Panc1 (cell line): ENCODE measurements at regions not wholly inside any gene's neighbourhood (a gene's known extent, or its start where the extent isn't known, plus 50 kb on each side); places are given as distances from the start of the nearest gene placed in this dataset.

Experiments used
- ATAC-seq: fragments of 200-7000 bp; cut with Tn5 transposase; 2 replicates; pipeline ENCODE4 v1.9.1; 2020; ENCODE audit warnings: mild to moderate bottlenecking, moderate library complexity
- BruUV-seq: library from RNA; stranded (reverse); fragments of 400-500 nt; replicated peaks from 2 replicates; lab custom pipeline; 2021; lab: Mats Ljungman, UMichigan
- CTCF ChIA-PET: fragments of 300-600 bp; sonication (Branson Sonifier 250); formaldehyde crosslinking; loops from one replicate; lab custom pipeline; 2022; ENCODE audit warnings: antibody characterized with exemption; lab: Charles Lee
- POLR2A ChIA-PET: fragments of 300-600 bp; sonication (Branson Sonifier 250); formaldehyde crosslinking; loops from one replicate; lab custom pipeline; 2022; ENCODE audit warnings: antibody characterized with exemption; lab: Charles Lee
- DNase-seq: peaks from one replicate; pipeline ENCODE4 v3.0.0-alpha.2; 2010; ENCODE audit warnings: low read depth, low spot score
- H3K27ac ChIP-seq: 2 replicates; pipeline ENCODE4 v1.5.1; 2011; ENCODE audit warnings: mild to moderate bottlenecking, low read length, inconsistent platforms
- H3K27me3 ChIP-seq: fragments of 200-500 bp; sonication (Bioruptor generic); 2 replicates; pipeline ENCODE4 v1.6.0; 2014; ENCODE audit warnings: low read length, inconsistent platforms; ENCODE audit not compliant: control insufficient read depth, insufficient read depth
- H3K36me3 ChIP-seq: fragments of 200-500 bp; sonication (Bioruptor generic); 2 replicates; pipeline ENCODE4 v1.5.1; 2014; ENCODE audit warnings: inconsistent platforms, mild to moderate bottlenecking, low read length, moderate library complexity; ENCODE audit not compliant: control insufficient read depth, insufficient read depth
- H3K4me1 ChIP-seq: 2 replicates; pipeline ENCODE4 v1.5.1; 2011; ENCODE audit warnings: inconsistent platforms, mild to moderate bottlenecking, low read length, moderate library complexity; ENCODE audit not compliant: control insufficient read depth, insufficient read depth
- H3K4me3 ChIP-seq, 2 experiments: 2 replicates each; pipeline ENCODE4 v1.5.1; 2011 to 2012; ENCODE audit warnings: low read depth in 2 of 2, low read length in 2 of 2, mild to moderate bottlenecking in 2 of 2, inconsistent platforms in 1 of 2, moderate library complexity in 1 of 2
- H3K9me3 ChIP-seq: fragments of 200-500 bp; sonication (Bioruptor generic); 2 replicates; pipeline ENCODE4 v1.5.1; 2014; ENCODE audit warnings: low read depth, mild to moderate bottlenecking, inconsistent platforms, low read length, moderate library complexity; ENCODE audit not compliant: control insufficient read depth, insufficient read depth
- CTCF ChIP-seq: fragments of 450-650 bp; IDR thresholded peaks from 2 replicates; pipeline ENCODE4 v1.5.1; 2017; ENCODE audit warnings: mild to moderate bottlenecking
- POLR2AphosphoS5 ChIP-seq: IDR thresholded peaks from 2 replicates; pipeline ENCODE4 v1.6.1; 2012; ENCODE audit warnings: mild to moderate bottlenecking, low read depth, low read length, moderate library complexity
- REST ChIP-seq, 2 experiments: IDR thresholded peaks; 2 replicates each; pipeline ENCODE4 v1.6.1; 2011 to 2012; ENCODE audit warnings: low read depth in 2 of 2, control low read depth in 1 of 2, low read length in 1 of 2, mild to moderate bottlenecking in 1 of 2, moderate library complexity in 1 of 2; ENCODE audit not compliant: insufficient read depth in 1 of 2
- SIN3A ChIP-seq: IDR thresholded peaks from 2 replicates; pipeline ENCODE4 v1.6.1; 2012; ENCODE audit warnings: low read depth, mild to moderate bottlenecking, low read length, moderate library complexity, borderline replicate concordance; ENCODE audit not compliant: insufficient read depth
- TCF7L2 ChIP-seq: IDR thresholded peaks from 2 replicates; pipeline ENCODE4 v1.6.1; 2011; ENCODE audit warnings: mild to moderate bottlenecking, low read depth, low read length, inconsistent platforms
- in situ Hi-C: cut with HindIII; loops from 2 replicates; pipeline ENCODE4 v1.10.0; 2016; ENCODE audit warnings: low sequenced_read_pairs, low pct_unique_long_range_greater_than_20kb
- intact Hi-C: fragments of 100-400 bp; cut with micrococcal nuclease; formaldehyde crosslinking; loops from one replicate; pipeline ENCODE4 v1.10.0; 2022; ENCODE audit not compliant: unreplicated experiment

- Histone ChIP-seq H3K36me3 (no peaks in the 10 kb centered on the region), H3K9me3 (no peaks in the 10 kb centered on the region), H3K27ac (no peak overlapping the region), H3K4me1 (no peaks in the 10 kb centered on the region), H3K4me3 (no peak overlapping the region), H3K27me3 (no peaks in the 10 kb centered on the region)
- CTCF ChIA-PET: interaction anchor here (0.5 kb wide), 1 partner anchor 199 kb away, joined by 7 read pairs; no protein-coding TSS in a partner anchor
- no peak for ATAC-seq
- no peak for TF ChIP-seq CTCF
- TF ChIP-seq SIN3A: no peak
- TF ChIP-seq REST (IDR thresholded peaks at IDR 0.05; ENCODE audit: insufficient read depth in 1 of 2, low read depth in 2 of 2, low read length in 1 of 2): no peak
- no peak for TF ChIP-seq POLR2AphosphoS5
- TF ChIP-seq TCF7L2: no peak
- in situ Hi-C loops: no loop called here
- POLR2A ChIA-PET: no interaction called here
- DNase-seq: no peak
- intact Hi-C loops: no loop called here
- no TSS peak for BruUV-seq
Observed at GRCh38 chr3:31297726-31298298, 234.9 kb upstream of the STT3B start.

- H3K4me3 ChIP-seq: no peak overlapping the region
- intact Hi-C loops (no loop called here), in situ Hi-C loops (no loop called here)
- no peak overlapping the region for H3K27ac ChIP-seq
- H3K9me3 ChIP-seq: no peaks in the 10 kb centered on the region
- CTCF ChIA-PET: no interaction called here
- BruUV-seq: no TSS peak
- H3K4me1 ChIP-seq: no peaks in the 10 kb centered on the region
- no peaks in the 10 kb centered on the region for H3K36me3 ChIP-seq
- TF ChIP-seq SIN3A: no peak
- no peak for TF ChIP-seq POLR2AphosphoS5
- POLR2A ChIA-PET: no interaction called here
- H3K27me3 ChIP-seq: no peaks in the 10 kb centered on the region
- ATAC-seq: no peak
- DNase-seq: no peak
Observed at GRCh38 chr3:31300456-31301443, 232.0 kb upstream of the STT3B start.

GRCh38 chr3:31302343-31302742 is 230.4 kb upstream of the STT3B start:
- H3K36me3 ChIP-seq: no peaks in the 10 kb centered on the region
- ChIA-PET POLR2A (no interaction called here), CTCF (no interaction called here)
- DNase-seq: no peak
- H3K27ac ChIP-seq: no peak overlapping the region
- H3K4me1 ChIP-seq: no peaks in the 10 kb centered on the region
- no peak for TF ChIP-seq TCF7L2
- TF ChIP-seq REST (IDR thresholded peaks at IDR 0.05; ENCODE audit: insufficient read depth in 1 of 2, low read depth in 2 of 2, low read length in 1 of 2): no peak
- no peak for TF ChIP-seq POLR2AphosphoS5
- TF ChIP-seq CTCF: no peak
- TF ChIP-seq SIN3A: no peak
- no peaks in the 10 kb centered on the region for H3K9me3 ChIP-seq
- ATAC-seq: no peak
- BruUV-seq: no TSS peak
- in situ Hi-C loops (no loop called here), intact Hi-C loops (no loop called here)
- no peaks in the 10 kb centered on the region for H3K27me3 ChIP-seq
- H3K4me3 ChIP-seq: no peak overlapping the region
